ENCODE measurements at regions not wholly inside any gene's neighbourhood (a gene's known extent, or its start where the extent isn't known, plus 50 kb on each side); places are given as distances from the start of the nearest gene placed in this dataset.

- TF ChIP-seq, protein P1, sequence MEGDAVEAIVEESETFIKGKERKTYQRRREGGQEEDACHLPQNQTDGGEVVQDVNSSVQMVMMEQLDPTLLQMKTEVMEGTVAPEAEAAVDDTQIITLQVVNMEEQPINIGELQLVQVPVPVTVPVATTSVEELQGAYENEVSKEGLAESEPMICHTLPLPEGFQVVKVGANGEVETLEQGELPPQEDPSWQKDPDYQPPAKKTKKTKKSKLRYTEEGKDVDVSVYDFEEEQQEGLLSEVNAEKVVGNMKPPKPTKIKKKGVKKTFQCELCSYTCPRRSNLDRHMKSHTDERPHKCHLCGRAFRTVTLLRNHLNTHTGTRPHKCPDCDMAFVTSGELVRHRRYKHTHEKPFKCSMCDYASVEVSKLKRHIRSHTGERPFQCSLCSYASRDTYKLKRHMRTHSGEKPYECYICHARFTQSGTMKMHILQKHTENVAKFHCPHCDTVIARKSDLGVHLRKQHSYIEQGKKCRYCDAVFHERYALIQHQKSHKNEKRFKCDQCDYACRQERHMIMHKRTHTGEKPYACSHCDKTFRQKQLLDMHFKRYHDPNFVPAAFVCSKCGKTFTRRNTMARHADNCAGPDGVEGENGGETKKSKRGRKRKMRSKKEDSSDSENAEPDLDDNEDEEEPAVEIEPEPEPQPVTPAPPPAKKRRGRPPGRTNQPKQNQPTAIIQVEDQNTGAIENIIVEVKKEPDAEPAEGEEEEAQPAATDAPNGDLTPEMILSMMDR (conservative IDR thresholded peaks at IDR 0.05; ENCODE audit: low read length): no peak
- no peak for TF ChIP-seq EZH2phosphoT487 (IDR thresholded peaks at IDR 0.05; ENCODE audit: borderline replicate concordance, low read depth, low read length)
Measured at GRCh38 chr5:102130890-102131289, 165.2 kb downstream of the SLCO4C1 start.

Measured in OCI-LY7 (cell line).